WTC11 (cell line): ENCODE measurements at regions not wholly inside any gene's neighbourhood (a gene's known extent, or its start where the extent isn't known, plus 50 kb on each side); places are given as distances from the start of the nearest gene placed in this dataset.

Experiments used
- ARID4B ChIP-seq: sonication (generic); formaldehyde crosslinking; IDR thresholded peaks from 2 replicates; pipeline ENCODE4 v1.8.0; 2023; ENCODE audit warnings: missing genetic modification reagents, mild to moderate bottlenecking, borderline replicate concordance
- ATF2 ChIP-seq: sonication (generic); formaldehyde crosslinking; IDR thresholded peaks from 2 replicates; pipeline ENCODE4 v1.8.1; 2022; ENCODE audit warnings: low read depth, missing genetic modification reagents, borderline replicate concordance
- CREB1 ChIP-seq: sonication (generic); formaldehyde crosslinking; IDR thresholded peaks from 2 replicates; pipeline ENCODE4 v1.8.0; 2023; ENCODE audit warnings: mild to moderate bottlenecking, missing genetic modification reagents
- E2F4 ChIP-seq: sonication (generic); formaldehyde crosslinking; IDR thresholded peaks from 2 replicates; pipeline ENCODE4 v1.8.1; 2022; ENCODE audit warnings: low read depth, mild to moderate bottlenecking, moderate library complexity, missing genetic modification reagents, borderline replicate concordance
- ETV6 ChIP-seq: sonication (generic); formaldehyde crosslinking; IDR thresholded peaks from 2 replicates; pipeline ENCODE4 v1.8.1; 2022; ENCODE audit warnings: mild to moderate bottlenecking, missing genetic modification reagents
- USF1 ChIP-seq: sonication (generic); formaldehyde crosslinking; IDR thresholded peaks from 2 replicates; pipeline ENCODE4 v1.8.0; 2022; ENCODE audit warnings: mild to moderate bottlenecking, missing genetic modification reagents
- ZNF232 ChIP-seq: sonication (generic); formaldehyde crosslinking; IDR thresholded peaks from 2 replicates; pipeline ENCODE4 v1.8.0; 2022; ENCODE audit warnings: mild to moderate bottlenecking, missing genetic modification reagents
- TF ChIP-seq, protein P1 (sequence below): sonication (generic); formaldehyde crosslinking; IDR thresholded peaks from 2 replicates; pipeline ENCODE4 v1.8.0; 2022; ENCODE audit warnings: mild to moderate bottlenecking, missing genetic modification reagents
- TF ChIP-seq, protein P2 (sequence below): fragments of 200-600 bp; IDR thresholded peaks from 2 replicates; pipeline ENCODE4 v1.8.0; 2022; ENCODE audit warnings: antibody characterized with exemption
- TF ChIP-seq, protein P3 (sequence below): sonication (generic); formaldehyde crosslinking; IDR thresholded peaks from 2 replicates; pipeline ENCODE4 v1.8.1; 2023; ENCODE audit warnings: mild to moderate bottlenecking, missing genetic modification reagents

GRCh38 chr4:4666187-4666586 lies 124.3 kb upstream of the STX18 start:
- TF ChIP-seq USF1 (CRISPR knock-in tag) (no peak), CREB1 (no peak), ETV6 (CRISPR knock-in tag) (no peak), ZNF232 (CRISPR knock-in tag) (no peak), ARID4B (CRISPR knock-in tag) (no peak), ATF2 (CRISPR knock-in tag) (no peak), E2F4 (CRISPR knock-in tag) (no peak)
- TF ChIP-seq, protein P1, sequence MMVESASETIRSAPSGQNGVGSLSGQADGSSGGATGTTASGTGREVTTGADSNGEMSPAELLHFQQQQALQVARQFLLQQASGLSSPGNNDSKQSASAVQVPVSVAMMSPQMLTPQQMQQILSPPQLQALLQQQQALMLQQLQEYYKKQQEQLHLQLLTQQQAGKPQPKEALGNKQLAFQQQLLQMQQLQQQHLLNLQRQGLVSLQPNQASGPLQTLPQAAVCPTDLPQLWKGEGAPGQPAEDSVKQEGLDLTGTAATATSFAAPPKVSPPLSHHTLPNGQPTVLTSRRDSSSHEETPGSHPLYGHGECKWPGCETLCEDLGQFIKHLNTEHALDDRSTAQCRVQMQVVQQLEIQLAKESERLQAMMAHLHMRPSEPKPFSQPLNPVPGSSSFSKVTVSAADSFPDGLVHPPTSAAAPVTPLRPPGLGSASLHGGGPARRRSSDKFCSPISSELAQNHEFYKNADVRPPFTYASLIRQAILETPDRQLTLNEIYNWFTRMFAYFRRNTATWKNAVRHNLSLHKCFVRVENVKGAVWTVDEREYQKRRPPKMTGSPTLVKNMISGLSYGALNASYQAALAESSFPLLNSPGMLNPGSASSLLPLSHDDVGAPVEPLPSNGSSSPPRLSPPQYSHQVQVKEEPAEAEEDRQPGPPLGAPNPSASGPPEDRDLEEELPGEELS (CRISPR knock-in tag) = no peak
- TF ChIP-seq, protein P2, sequence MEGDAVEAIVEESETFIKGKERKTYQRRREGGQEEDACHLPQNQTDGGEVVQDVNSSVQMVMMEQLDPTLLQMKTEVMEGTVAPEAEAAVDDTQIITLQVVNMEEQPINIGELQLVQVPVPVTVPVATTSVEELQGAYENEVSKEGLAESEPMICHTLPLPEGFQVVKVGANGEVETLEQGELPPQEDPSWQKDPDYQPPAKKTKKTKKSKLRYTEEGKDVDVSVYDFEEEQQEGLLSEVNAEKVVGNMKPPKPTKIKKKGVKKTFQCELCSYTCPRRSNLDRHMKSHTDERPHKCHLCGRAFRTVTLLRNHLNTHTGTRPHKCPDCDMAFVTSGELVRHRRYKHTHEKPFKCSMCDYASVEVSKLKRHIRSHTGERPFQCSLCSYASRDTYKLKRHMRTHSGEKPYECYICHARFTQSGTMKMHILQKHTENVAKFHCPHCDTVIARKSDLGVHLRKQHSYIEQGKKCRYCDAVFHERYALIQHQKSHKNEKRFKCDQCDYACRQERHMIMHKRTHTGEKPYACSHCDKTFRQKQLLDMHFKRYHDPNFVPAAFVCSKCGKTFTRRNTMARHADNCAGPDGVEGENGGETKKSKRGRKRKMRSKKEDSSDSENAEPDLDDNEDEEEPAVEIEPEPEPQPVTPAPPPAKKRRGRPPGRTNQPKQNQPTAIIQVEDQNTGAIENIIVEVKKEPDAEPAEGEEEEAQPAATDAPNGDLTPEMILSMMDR = no peak
- TF ChIP-seq, protein P3, sequence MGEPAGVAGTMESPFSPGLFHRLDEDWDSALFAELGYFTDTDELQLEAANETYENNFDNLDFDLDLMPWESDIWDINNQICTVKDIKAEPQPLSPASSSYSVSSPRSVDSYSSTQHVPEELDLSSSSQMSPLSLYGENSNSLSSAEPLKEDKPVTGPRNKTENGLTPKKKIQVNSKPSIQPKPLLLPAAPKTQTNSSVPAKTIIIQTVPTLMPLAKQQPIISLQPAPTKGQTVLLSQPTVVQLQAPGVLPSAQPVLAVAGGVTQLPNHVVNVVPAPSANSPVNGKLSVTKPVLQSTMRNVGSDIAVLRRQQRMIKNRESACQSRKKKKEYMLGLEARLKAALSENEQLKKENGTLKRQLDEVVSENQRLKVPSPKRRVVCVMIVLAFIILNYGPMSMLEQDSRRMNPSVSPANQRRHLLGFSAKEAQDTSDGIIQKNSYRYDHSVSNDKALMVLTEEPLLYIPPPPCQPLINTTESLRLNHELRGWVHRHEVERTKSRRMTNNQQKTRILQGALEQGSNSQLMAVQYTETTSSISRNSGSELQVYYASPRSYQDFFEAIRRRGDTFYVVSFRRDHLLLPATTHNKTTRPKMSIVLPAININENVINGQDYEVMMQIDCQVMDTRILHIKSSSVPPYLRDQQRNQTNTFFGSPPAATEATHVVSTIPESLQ (CRISPR knock-in tag) = no peak
